ENCODE measurements at regions not wholly inside any gene's neighbourhood (a gene's known extent, or its start where the extent isn't known, plus 50 kb on each side); places are given as distances from the start of the nearest gene placed in this dataset.

- in situ Hi-C loops (cut with MboI; ENCODE audit: low sequenced_read_pairs, unreplicated experiment): no loop called here
- TF ChIP-seq CTCF (IDR thresholded peaks at IDR 0.05; ENCODE audit: borderline replicate concordance, control extremely low read depth, extremely low read depth, insufficient read depth, missing control alignments): no peak
- DNase-seq (ENCODE audit: low spot score): no peak
Measured at GRCh38 chr5:33059081-33059480, 348.0 kb downstream of the NPR3 start.

- no peak for DNase-seq (ENCODE audit: low spot score)
- in situ Hi-C loops (cut with MboI; ENCODE audit: low sequenced_read_pairs, unreplicated experiment): no loop called here
- TF ChIP-seq CTCF (IDR thresholded peaks at IDR 0.05; ENCODE audit: borderline replicate concordance, control extremely low read depth, extremely low read depth, insufficient read depth, missing control alignments): no peak
Measured at GRCh38 chr5:33065131-33065530, 354.0 kb downstream of the NPR3 start.

- in situ Hi-C loops (cut with MboI; ENCODE audit: low sequenced_read_pairs, unreplicated experiment): no loop called here
- no peak for DNase-seq (ENCODE audit: low spot score)
- TF ChIP-seq CTCF (IDR thresholded peaks at IDR 0.05; ENCODE audit: borderline replicate concordance, control extremely low read depth, extremely low read depth, insufficient read depth, missing control alignments): no peak
Measured at GRCh38 chr5:33067291-33067690, 356.2 kb downstream of the NPR3 start.

GRCh38 chr5:33068786-33069185 lies 357.7 kb downstream of the NPR3 start:
- DNase-seq (ENCODE audit: low spot score): no peak

GRCh38 chr5:33072296-33072695 lies 361.2 kb downstream of the NPR3 start:
- DNase-seq (ENCODE audit: low spot score): no peak
- no peak for TF ChIP-seq CTCF (IDR thresholded peaks at IDR 0.05; ENCODE audit: borderline replicate concordance, control extremely low read depth, extremely low read depth, insufficient read depth, missing control alignments)
- in situ Hi-C loops (cut with MboI; ENCODE audit: low sequenced_read_pairs, unreplicated experiment): no loop called here

More at GRCh38 chr5:33068786-33069185, 357.7 kb downstream of the NPR3 start:
- in situ Hi-C loops (cut with MboI; ENCODE audit: low sequenced_read_pairs, unreplicated experiment): no loop called here
- TF ChIP-seq CTCF (IDR thresholded peaks at IDR 0.05; ENCODE audit: borderline replicate concordance, control extremely low read depth, extremely low read depth, insufficient read depth, missing control alignments): no peak

GRCh38 chr5:33072726-33073125 lies 361.6 kb downstream of the NPR3 start:
- TF ChIP-seq CTCF (IDR thresholded peaks at IDR 0.05; ENCODE audit: borderline replicate concordance, control extremely low read depth, extremely low read depth, insufficient read depth, missing control alignments): no peak
- in situ Hi-C loops (cut with MboI; ENCODE audit: low sequenced_read_pairs, unreplicated experiment): no loop called here
- no peak for DNase-seq (ENCODE audit: low spot score)

- no peak for DNase-seq (ENCODE audit: low spot score)
- TF ChIP-seq CTCF (IDR thresholded peaks at IDR 0.05; ENCODE audit: borderline replicate concordance, control extremely low read depth, extremely low read depth, insufficient read depth, missing control alignments): no peak
- in situ Hi-C loops (cut with MboI; ENCODE audit: low sequenced_read_pairs, unreplicated experiment): no loop called here
Measured at GRCh38 chr5:33073881-33074327, 362.8 kb downstream of the NPR3 start.
